ENCODE measurements at regions not wholly inside any gene's neighbourhood (a gene's known extent, or its start where the extent isn't known, plus 50 kb on each side); places are given as distances from the start of the nearest gene placed in this dataset.

GRCh38 chr12:115230606-115231005 lies 546.6 kb upstream of the TBX3 start:
- Mint-ChIP-seq H3K27me3 (ENCODE audit: insufficient read depth) (peaks cover 6% of the 10 kb centered on the region; the same call in 1 of the 2 replicates), H3K9me3 (no peaks in the 10 kb centered on the region), H3K4me1 (ENCODE audit: low read depth) (peaks cover 34% of the 10 kb centered on the region), H3K4me3 (no peak overlapping the region), H3K27ac (no peak overlapping the region), H3K36me3 (ENCODE audit: low read depth) (no peaks in the 10 kb centered on the region)
- TF ChIP-seq CTCF (IDR thresholded peaks at IDR 0.05): no peak
- DNase-seq: no peak

GRCh38 chr12:115229517-115229916 lies 545.5 kb upstream of the TBX3 start:
- no peaks in the 10 kb centered on the region for H3K9me3 Mint-ChIP-seq
- no peak for DNase-seq
- H3K27me3 Mint-ChIP-seq (ENCODE audit: insufficient read depth): peaks cover 6% of the 10 kb centered on the region; the same call in 1 of the 2 replicates
- H3K36me3 Mint-ChIP-seq (ENCODE audit: low read depth): no peaks in the 10 kb centered on the region
- no peak overlapping the region for H3K4me3 Mint-ChIP-seq
- H3K27ac Mint-ChIP-seq: no peak overlapping the region
- TF ChIP-seq CTCF (IDR thresholded peaks at IDR 0.05): no peak
- H3K4me1 Mint-ChIP-seq (ENCODE audit: low read depth): peaks cover 42% of the 10 kb centered on the region

- Mint-ChIP-seq H3K4me1 (ENCODE audit: low read depth) (peaks cover 46% of the 10 kb centered on the region), H3K4me3 (no peak overlapping the region), H3K27ac (no peak overlapping the region), H3K36me3 (ENCODE audit: low read depth) (no peaks in the 10 kb centered on the region), H3K27me3 (ENCODE audit: insufficient read depth) (peaks cover 6% of the 10 kb centered on the region; the same call in 1 of the 2 replicates), H3K9me3 (no peaks in the 10 kb centered on the region)
- TF ChIP-seq CTCF (IDR thresholded peaks at IDR 0.05): no peak
- DNase-seq: no peak
These were observed 544.5 kb upstream of the TBX3 start for GRCh38 chr12:115228434-115228833.

GRCh38 chr12:115227137-115227615 lies 543.2 kb upstream of the TBX3 start:
- peaks cover 5% of the 10 kb centered on the region; the same call in 1 of the 2 replicates for H3K27me3 Mint-ChIP-seq (ENCODE audit: insufficient read depth)

GRCh38 chr12:115225845-115226244 lies 541.9 kb upstream of the TBX3 start:
- no peak for TF ChIP-seq CTCF (IDR thresholded peaks at IDR 0.05)
- no peak overlapping the region for H3K27ac Mint-ChIP-seq
- no peaks in the 10 kb centered on the region for H3K36me3 Mint-ChIP-seq (ENCODE audit: low read depth)
- no peak for DNase-seq
- peaks cover 5% of the 10 kb centered on the region; the same call in 1 of the 2 replicates for H3K27me3 Mint-ChIP-seq (ENCODE audit: insufficient read depth)
- H3K9me3 Mint-ChIP-seq: no peaks in the 10 kb centered on the region
- H3K4me1 Mint-ChIP-seq (ENCODE audit: low read depth): peaks cover 60% of the 10 kb centered on the region
- no peak overlapping the region for H3K4me3 Mint-ChIP-seq

More at GRCh38 chr12:115227137-115227615, 543.2 kb upstream of the TBX3 start:
- no peaks in the 10 kb centered on the region for H3K36me3 Mint-ChIP-seq (ENCODE audit: low read depth)
- TF ChIP-seq CTCF (IDR thresholded peaks at IDR 0.05): no peak
- H3K4me3 Mint-ChIP-seq: 0 out of 2 replicates have a peak overlapping the region, but pooled peaks have one; percentile 27
- H3K4me1 Mint-ChIP-seq (ENCODE audit: low read depth): peaks cover 59% of the 10 kb centered on the region
- DNase-seq: peak; percentile 96
- H3K9me3 Mint-ChIP-seq: no peaks in the 10 kb centered on the region
- H3K27ac Mint-ChIP-seq: peak overlapping the region; percentile 70
